HEK293T (cell line): ENCODE measurements at regions not wholly inside any gene's neighbourhood (a gene's known extent, or its start where the extent isn't known, plus 50 kb on each side); places are given as distances from the start of the nearest gene placed in this dataset.
"Not testable (repeated sequence)": the region's sequence is repeated elsewhere in the genome, so short reads cannot be mapped to it uniquely, and the experiment has no call there.

Source experiments
- CTCF ChIA-PET: fragments of 350-600 bp; formaldehyde crosslinking; extraction: SDS; loops from one replicate; lab custom pipeline; 2021; ENCODE audit warnings: antibody characterized with exemption, inconsistent platforms; lab: Yijun Ruan, JAX
- POLR2A ChIA-PET: fragments of 350-600 bp; formaldehyde crosslinking; extraction: SDS; loops from one replicate; lab custom pipeline; 2020; ENCODE audit warnings: antibody characterized with exemption, inconsistent platforms; lab: Yijun Ruan, JAX
- DNase-seq: peaks from one replicate; pipeline ENCODE4 v3.0.0; 2012; ENCODE audit warnings: mixed read lengths; ENCODE audit errors: extremely low spot score
- ARNT ChIP-seq: fragments of 450-650 bp; IDR thresholded peaks from 2 replicates; pipeline ENCODE4 v1.6.1; 2017; ENCODE audit warnings: mild to moderate bottlenecking
- BHLHE40 ChIP-seq: fragments of 450-650 bp; IDR thresholded peaks from 2 replicates; pipeline ENCODE4 v1.6.1; 2016; ENCODE audit warnings: mild to moderate bottlenecking, moderate library complexity, borderline replicate concordance
- CTBP1 ChIP-seq: fragments of 450-650 bp; IDR thresholded peaks from 2 replicates; pipeline ENCODE4 v1.6.1; 2016; ENCODE audit warnings: borderline replicate concordance
- ELF4 ChIP-seq: fragments of 450-650 bp; IDR thresholded peaks from 2 replicates; pipeline ENCODE4 v1.6.1; 2017; ENCODE audit warnings: antibody characterized with exemption
- FOXA1 ChIP-seq: fragments of 450-650 bp; IDR thresholded peaks from 2 replicates; pipeline ENCODE4 v1.6.1; 2016; ENCODE audit warnings: mild to moderate bottlenecking
- FOXK2 ChIP-seq: fragments of 450-650 bp; IDR thresholded peaks from 2 replicates; pipeline ENCODE4 v1.6.1; 2016; ENCODE audit warnings: mild to moderate bottlenecking
- FOXM1 ChIP-seq: fragments of 450-650 bp; IDR thresholded peaks from 2 replicates; pipeline ENCODE4 v1.6.1; 2017; ENCODE audit warnings: mild to moderate bottlenecking, borderline replicate concordance
- HDGF ChIP-seq: fragments of 450-650 bp; IDR thresholded peaks from 2 replicates; pipeline ENCODE4 v1.6.1; 2017; ENCODE audit warnings: antibody characterized with exemption, borderline replicate concordance
- L3MBTL2 ChIP-seq: fragments of 450-650 bp; conservative IDR thresholded peaks from 2 replicates; pipeline ENCODE4 v1.6.1; 2016; ENCODE audit warnings: mild to moderate bottlenecking
- LEF1 ChIP-seq: fragments of 450-650 bp; IDR thresholded peaks from 2 replicates; pipeline ENCODE4 v1.6.1; 2017; ENCODE audit warnings: mild to moderate bottlenecking, borderline replicate concordance
- NFRKB ChIP-seq: fragments of 450-650 bp; IDR thresholded peaks from 2 replicates; pipeline ENCODE4 v1.6.1; 2016; ENCODE audit warnings: mild to moderate bottlenecking, moderate library complexity
- SP1 ChIP-seq: fragments of 450-650 bp; IDR thresholded peaks from 2 replicates; pipeline ENCODE4 v1.6.1; 2017
- SUZ12 ChIP-seq: fragments of 450-650 bp; IDR thresholded peaks from 2 replicates; pipeline ENCODE4 v1.6.1; 2016; ENCODE audit warnings: mild to moderate bottlenecking
- TARDBP ChIP-seq: fragments of 450-650 bp; IDR thresholded peaks from 2 replicates; pipeline ENCODE4 v1.6.1; 2016
- ZNF384 ChIP-seq: fragments of 450-650 bp; IDR thresholded peaks from 2 replicates; pipeline ENCODE4 v1.6.1; 2016
- TF ChIP-seq, protein P1 (sequence below): fragments of 450-650 bp; IDR thresholded peaks from 2 replicates; pipeline ENCODE4 v1.6.1; 2016

DNA sequence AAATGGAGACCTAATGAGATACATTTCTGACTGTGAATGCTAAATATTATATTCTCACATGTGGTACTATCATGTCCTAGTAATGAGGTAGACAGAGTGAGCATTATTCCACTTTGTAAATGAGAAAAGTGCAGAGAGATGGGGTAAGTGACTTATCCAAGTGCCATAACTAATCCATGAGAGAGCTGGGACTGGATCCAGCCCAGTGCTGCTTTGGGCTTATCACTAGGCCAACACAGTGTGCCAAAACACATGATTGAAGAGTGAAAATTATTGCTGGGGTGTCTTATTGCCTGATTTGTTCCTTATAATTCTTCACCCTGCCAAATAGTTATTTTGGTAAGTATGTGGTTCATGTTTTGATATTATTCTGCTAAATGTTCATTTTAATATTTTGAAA is 442.2 kb upstream of the GRAMD2B start:
- ChIA-PET POLR2A (no interaction called here), CTCF (interaction anchor here (0.6 kb wide), 1 partner anchor 11 kb away, joined by 3 read pairs; no protein-coding TSS in a partner anchor)
- DNase-seq, result no peak
- TF ChIP-seq L3MBTL2 (no peak), FOXA1 (no peak), CTBP1 (no peak)

DNA sequence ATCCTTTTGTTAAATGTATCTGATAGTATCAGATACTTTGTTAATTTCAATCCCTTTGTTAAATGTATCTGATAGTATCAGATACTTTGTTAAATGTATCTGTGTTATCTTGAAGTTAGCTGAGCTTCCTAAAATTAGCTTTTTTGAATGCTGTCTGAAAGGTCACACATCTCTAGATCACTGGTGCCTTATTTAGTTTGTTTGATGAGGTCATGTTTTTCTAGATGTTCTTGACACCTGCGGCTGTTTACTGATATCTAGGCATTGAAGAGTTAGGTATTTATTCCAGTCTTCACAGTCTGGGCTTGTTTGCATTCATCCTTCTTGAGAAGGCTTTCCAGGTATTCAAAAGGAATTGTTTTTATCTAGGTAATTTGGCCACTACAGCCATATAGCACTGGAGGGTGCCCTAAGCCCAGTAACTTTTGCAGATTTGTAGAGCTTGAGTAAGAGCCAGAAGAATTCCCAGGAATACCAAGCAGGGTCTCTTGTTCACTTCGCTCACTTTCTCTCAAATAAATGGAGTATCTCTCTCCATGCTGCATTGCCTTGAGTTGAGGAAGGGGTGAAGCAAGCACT is 435.4 kb upstream of the GRAMD2B start:
- no peak for DNase-seq
- TF ChIP-seq LEF1 (no peak), ZNF384 (no peak), ELF4 (no peak), FOXM1 (no peak), FOXK2 (no peak), L3MBTL2 (no peak)
- POLR2A ChIA-PET, result no interaction called here
- CTCF ChIA-PET, result no interaction called here

DNA sequence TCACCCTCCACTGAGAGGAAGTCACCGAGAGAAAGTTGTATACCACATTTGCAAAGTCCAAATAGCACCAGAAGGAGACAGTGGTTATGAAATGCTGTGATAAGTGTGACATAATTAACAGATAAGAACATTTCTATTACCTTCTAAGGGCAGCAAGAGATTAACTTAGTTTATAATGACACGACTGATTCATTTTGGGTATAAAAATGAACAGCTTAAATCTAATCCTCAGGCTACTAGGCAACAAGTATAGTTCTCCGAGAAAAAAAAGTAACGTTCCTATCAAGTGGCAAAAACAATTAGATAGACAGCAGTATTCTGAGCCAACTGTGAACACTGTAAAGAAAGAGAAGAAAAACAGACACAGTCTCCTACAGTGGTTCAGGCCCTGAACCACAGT is 431.2 kb upstream of the GRAMD2B start:
- no peak for DNase-seq
- POLR2A ChIA-PET, result no interaction called here
- CTCF ChIA-PET, result interaction anchor here (0.8 kb wide), 1 partner anchor 11 kb away, joined by 3 read pairs; no protein-coding TSS in a partner anchor
- TF ChIP-seq FOXA1 (no peak), FOXK2 (no peak), HDGF (no peak)

DNA sequence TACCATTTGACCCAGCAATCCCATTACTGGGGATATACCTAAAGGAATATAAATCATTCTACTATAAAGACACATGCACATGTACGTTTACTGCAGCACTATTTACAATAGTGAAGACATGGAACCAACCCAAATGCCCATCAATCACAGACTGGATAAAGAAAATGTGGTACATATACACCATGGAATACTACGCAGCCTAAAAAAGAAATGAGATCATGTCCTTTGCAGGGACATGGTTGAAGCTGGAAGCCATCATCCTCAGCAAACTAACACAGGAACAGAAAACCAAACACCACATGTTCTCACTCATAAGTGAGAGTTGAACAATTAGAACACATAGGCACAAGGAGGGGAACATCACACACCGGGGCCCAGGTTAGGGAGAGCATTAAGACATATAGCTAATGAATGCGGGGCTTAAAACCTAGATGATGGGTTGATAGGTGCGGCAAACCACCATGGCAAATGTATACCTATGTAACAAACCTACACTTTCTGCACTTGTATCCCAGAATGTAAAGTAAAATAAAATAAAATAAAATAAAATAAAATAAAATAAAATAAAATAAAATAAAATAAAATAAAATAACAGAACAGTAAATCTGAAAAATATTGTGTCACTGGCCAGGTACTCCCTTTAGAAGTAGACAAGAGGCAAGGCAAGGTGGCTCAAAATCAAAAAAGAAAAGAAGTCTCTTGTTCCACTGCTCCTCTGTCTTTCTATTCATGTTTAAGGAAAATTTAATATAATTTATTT is 423.8 kb upstream of the GRAMD2B start:
- DNase-seq, POLR2A ChIA-PET, CTCF ChIA-PET: not testable (repeated sequence)

DNA sequence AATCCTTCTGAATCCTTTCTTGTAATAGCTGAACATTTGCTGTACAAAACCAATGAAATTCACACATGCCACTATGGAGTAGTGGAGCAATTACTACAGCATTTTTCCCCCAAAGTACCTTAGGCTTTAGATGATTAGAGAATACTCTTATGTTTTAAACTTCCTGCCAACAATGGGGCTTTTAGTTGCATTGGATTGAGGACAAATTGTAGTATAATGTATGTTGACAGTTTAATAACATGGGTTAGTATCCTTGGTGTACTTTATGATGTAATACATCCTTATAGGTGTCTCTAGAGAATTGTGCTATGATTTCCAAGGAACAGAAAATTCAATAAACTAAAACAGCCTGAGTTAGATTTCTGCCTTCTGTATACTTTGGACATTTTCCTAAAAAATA is 422.7 kb upstream of the GRAMD2B start:
- POLR2A ChIA-PET, result no interaction called here
- CTCF ChIA-PET, result no interaction called here
- TF ChIP-seq FOXA1 (peak; percentile 41; the same call in 1 of the 2 replicates), L3MBTL2 (no peak), TARDBP (no peak), FOXM1 (no peak), SUZ12 (no peak), BHLHE40 (no peak), HDGF (no peak), CTBP1 (peak; percentile 70; the same call in 1 of the 2 replicates), LEF1 (no peak), NFRKB (no peak), ARNT (0 out of 2 replicates have a peak, but pooled peaks have one; percentile 52)
- TF ChIP-seq, protein P1, sequence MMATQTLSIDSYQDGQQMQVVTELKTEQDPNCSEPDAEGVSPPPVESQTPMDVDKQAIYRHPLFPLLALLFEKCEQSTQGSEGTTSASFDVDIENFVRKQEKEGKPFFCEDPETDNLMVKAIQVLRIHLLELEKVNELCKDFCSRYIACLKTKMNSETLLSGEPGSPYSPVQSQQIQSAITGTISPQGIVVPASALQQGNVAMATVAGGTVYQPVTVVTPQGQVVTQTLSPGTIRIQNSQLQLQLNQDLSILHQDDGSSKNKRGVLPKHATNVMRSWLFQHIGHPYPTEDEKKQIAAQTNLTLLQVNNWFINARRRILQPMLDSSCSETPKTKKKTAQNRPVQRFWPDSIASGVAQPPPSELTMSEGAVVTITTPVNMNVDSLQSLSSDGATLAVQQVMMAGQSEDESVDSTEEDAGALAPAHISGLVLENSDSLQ, result peak; percentile 76
- no peak for DNase-seq

DNA sequence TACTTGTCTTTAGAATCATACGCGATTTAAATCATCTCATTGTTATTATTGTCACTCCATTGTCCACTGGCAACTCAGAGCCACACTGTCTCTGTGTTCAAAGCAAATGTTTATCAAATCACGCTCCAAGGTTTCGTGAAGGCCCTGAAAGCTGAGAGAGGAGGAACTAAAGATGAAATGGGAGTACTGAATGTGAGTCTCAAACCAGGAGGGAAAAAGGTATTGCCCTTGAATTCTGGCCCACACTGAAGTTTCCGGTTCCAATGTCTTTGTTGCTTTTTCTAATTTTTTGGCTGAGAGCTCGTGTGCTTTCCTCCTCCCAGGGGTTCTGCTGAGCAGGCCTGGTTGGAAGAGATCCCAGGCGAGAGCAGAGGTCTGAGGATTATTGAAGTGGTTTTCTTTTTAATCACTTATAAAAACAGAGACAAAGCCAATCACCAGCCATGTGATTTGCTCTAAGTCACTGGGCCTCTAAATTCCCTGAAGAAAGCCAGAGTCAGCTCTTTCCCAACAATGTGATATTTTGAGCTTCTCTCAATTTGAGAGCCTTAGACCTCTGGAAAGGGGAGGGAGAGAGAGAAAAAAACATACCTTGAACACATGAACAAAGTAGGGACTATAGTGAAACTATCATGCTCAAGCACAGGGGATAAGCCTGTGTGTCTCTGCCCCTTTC is 420.8 kb upstream of the GRAMD2B start:
- ChIA-PET POLR2A (interaction anchor here (1.2 to 1.3 kb wide), 2 partner anchors 13 to 1254 kb away, joined by 3 to 5 read pairs; no protein-coding TSS in a partner anchor), CTCF (no interaction called here)
- TF ChIP-seq FOXK2 (no peak), ELF4 (no peak), BHLHE40 (no peak), SUZ12 (no peak), SP1 (no peak), HDGF (no peak), LEF1 (no peak), FOXA1 (no peak)
- DNase-seq, result peak; percentile 28

DNA sequence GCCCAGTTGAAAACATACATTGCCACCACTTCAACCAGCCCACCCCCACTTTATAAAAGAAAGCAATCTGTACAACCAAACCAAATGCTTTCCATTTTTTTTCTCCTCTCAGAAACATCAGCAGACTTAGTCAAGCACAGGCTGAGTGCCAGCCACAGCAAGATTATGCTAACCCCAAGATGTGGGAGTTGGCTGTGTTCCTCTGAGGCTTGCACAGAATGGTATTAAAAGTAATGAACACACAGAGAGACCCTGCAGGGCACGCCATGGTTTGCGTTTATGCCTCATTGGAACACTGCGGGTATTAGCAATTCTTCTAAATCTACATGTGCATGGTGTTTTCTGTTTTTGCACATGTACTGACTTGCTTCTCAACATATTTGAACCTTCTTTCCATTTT is 419.9 kb upstream of the GRAMD2B start:
- ChIA-PET POLR2A (no interaction called here), CTCF (no interaction called here)
- TF ChIP-seq ZNF384 (no peak), LEF1 (no peak), SP1 (no peak), FOXA1 (no peak), NFRKB (no peak), SUZ12 (no peak), ELF4 (no peak)
- no peak for DNase-seq

DNA sequence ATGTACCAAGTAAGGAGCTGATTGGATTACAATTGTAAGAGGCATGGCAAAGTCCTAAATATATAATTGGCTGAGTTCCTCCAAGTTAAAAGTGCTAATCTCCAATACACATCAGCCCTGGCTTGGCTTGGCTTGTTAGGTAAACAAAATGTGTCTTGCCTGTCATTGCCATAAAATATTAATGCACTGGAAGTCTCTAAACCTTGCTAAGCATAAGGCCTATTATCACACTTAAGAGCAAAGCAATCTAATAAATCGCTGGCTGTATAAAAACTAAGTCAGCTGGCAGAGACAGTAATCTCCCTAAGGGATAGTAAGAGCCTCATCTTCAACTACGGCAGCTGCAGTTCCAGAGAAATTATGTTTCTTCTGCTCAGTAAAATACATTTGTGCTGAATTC is 418.6 kb upstream of the GRAMD2B start:
- POLR2A ChIA-PET, result no interaction called here

More for the DNA sequence above, 418.6 kb upstream of the GRAMD2B start:
- DNase-seq, result no peak
- TF ChIP-seq FOXM1, result no peak
- no peak for TF ChIP-seq SP1
- no peak for TF ChIP-seq NFRKB
- no peak for TF ChIP-seq BHLHE40
- no peak for TF ChIP-seq LEF1
- no peak for TF ChIP-seq L3MBTL2
- TF ChIP-seq SUZ12, result no peak
- TF ChIP-seq, protein P1, result no peak
- TF ChIP-seq HDGF, result no peak
- TF ChIP-seq FOXK2, result no peak
- TF ChIP-seq CTBP1, result no peak
- TF ChIP-seq ARNT, result no peak
- TF ChIP-seq ELF4, result no peak
- CTCF ChIA-PET, result no interaction called here
